Stimulated activated CD8-positive, alpha-beta memory T cell treated with anti-CD3 and anti-CD28 coated beads, Interleukin-12 subunit alpha, Interleukin-12 subunit beta, amount 100 ng/mL, for 24 hours (primary cell): ENCODE measurements at regions not wholly inside any gene's neighbourhood (a gene's known extent, or its start where the extent isn't known, plus 50 kb on each side); places are given as distances from the start of the nearest gene placed in this dataset.
"Not testable (repeated sequence)": the region's sequence is repeated elsewhere in the genome, so short reads cannot be mapped to it uniquely, and the experiment has no call there.

Source experiments
- DNase-seq: peaks from one replicate; pipeline ENCODE4 v3.0.0-alpha.2; 2020; ENCODE audit errors: extremely low read depth

DNA sequence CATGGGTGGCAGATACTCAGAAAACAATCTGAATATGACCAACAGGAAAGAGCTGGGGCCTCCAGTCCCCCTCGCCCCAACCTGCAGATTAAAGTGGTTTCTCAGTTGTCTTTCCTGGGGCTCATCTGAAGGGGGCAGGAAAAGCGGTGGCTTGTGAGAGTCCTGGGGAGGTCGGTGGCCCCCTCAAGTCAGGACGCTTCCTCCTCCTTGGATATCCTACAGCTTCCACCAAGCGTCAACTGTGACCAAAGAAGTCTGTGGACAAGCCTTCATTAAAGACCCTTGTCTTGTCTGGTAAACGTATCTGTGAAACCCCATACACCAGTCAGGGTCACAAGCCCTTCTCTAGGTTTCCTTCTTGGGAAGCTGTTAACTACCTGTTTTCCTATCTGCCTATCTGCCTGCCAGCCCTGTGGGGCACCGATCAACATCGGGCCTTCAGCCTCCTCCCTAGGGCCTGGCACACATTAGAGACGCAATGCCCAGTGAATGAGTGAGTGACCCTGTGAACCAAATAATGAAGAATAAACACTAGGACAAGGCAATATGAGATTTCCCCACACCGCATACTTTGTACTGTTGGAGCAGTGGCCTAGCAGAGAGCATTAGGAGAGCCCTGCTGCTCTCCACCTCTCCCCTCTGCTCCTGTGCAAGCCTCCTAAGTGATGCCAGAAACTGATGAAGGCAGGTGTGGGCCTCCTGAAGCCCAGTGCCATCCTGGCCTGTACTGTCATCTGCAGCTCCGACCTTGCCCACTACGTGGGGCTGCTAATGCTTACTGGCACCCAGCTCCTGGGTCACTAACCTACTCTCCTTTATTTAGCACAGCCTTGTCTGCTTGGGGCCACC, 1317.8 kb downstream of the UQCRFS1 start:
- no peak for DNase-seq

- no peak for DNase-seq
Observed at GRCh38 chr19:27892500-27892899, 1320.5 kb downstream of the UQCRFS1 start.

DNA sequence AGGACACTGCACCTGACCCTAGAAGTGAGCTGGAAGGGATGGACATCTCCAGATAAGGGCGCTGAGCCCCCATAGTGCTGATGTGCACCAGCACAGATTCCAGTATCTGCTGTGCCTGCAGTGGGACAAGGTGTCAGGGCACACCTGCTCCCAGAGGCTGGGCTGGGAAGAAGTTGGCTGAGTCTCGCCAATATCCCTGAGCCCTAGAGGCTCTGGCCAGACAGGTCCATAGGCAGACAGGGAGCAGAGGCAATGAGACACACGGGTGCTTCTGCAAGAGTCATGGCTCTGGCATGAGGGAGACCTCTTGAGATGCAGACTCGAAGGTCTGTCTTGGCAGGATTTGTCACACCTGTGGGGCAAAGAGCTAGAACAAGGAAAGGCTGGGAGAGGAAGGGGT, 1321.5 kb downstream of the UQCRFS1 start:
- no peak for DNase-seq

DNA sequence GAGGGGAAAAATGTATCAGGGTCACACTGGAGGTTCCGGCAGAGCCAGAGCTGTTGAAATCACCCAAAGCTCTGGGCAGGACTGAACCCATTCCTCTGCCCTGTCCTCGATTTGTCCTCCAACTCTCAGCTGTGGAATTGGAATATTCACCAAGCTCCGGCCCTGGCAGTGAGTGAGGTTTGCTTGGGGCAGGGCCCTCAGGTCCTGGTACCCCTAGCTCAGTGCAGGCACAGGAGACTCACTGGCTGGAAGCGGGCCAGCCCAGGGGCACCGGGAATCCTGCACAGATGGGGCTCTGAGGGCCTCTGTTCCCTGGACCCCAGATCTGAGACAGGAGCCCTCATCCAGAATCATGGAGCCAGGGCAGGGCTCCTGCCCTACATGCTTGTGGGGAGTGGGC, 1322.3 kb downstream of the UQCRFS1 start:
- DNase-seq = no peak

DNA sequence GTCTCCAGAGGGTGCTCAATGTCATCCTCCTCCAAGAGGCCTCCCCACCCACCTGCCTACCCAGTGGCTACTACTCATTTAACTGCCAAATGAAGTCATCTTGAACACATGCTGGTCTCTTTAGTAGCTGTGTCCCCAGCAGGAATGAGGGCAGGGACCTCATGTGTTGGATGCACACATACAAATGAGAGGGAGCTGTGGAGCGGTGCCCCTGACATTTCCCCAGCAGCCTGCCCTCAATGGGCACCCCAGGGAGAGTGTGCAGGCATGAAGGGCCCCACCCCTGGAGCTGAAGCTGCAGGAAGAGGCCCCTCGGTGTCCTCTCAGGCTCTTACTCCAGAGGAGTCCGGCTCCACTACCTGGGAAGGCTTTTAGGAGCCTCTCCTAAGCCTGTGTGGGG, 1322.7 kb downstream of the UQCRFS1 start:
- DNase-seq = no peak

- DNase-seq = no peak
Observed at GRCh38 chr19:27889156-27889555, 1323.8 kb downstream of the UQCRFS1 start.

DNA sequence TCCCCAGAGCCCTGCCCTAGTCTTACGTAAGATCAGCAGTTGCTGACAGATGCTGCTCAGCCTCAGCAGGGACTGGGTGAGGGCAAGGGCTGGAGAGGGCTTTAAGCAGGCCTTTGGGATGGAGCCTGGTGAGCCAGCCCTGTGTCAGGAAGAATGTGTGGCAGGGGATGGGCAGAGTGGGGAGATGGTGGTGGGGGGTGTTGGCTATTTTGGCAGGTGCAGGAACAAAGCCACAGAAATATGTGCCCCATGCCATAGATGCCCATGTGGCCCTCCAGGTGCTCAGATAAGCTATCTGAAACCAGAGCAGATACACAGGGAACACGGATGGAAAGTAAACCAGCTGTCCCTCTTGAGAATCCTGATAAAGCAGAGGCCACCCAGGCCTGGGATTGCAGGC, 1325.0 kb downstream of the UQCRFS1 start:
- no peak for DNase-seq

- no peak for DNase-seq
Observed at GRCh38 chr19:27885359-27885758, 1327.6 kb downstream of the UQCRFS1 start.

DNA sequence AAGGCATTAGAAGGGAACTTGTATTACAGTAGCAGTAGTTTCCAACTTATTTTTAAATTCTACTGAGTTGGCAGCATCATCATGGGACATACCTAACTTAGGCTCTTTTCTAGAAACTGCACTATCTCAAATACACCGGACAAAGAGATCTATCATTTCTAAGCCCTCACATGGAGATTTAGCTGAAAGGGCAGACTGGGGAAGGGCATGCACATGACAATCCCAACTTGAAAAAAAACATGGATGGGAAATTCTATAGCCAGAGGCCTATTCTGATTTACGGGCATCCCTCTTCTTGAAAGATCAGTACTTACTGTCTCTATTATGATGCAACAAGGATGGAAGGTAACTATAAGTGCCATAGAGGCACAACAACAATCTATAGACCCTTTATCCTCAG, 1328.6 kb downstream of the UQCRFS1 start:
- DNase-seq = no peak

DNA sequence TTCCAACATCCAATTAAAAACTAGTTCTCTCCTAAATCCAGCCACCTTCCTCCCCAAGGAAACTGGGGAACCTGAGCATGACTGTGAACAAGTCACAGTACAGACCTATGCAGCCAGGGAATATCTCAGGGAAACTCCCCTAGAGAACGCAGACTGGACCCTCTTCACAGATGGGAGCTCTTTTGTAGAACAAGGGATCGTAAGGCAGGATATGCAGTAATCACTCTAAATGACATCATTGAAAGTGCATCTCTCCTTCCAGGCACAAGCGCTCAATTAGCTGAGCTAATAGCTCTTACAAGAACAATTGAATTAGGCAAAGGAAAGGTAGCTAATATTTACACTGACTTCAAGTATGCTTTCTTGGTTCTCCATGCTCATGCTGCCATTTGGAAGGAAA, 1331.7 kb downstream of the UQCRFS1 start:
- no peak for DNase-seq

GRCh38 chr19:27876976-27877512, 1335.9 kb downstream of the UQCRFS1 start:
- no peak for DNase-seq

- no peak for DNase-seq
Observed at GRCh38 chr19:27876489-27876888, 1336.5 kb downstream of the UQCRFS1 start.

DNA sequence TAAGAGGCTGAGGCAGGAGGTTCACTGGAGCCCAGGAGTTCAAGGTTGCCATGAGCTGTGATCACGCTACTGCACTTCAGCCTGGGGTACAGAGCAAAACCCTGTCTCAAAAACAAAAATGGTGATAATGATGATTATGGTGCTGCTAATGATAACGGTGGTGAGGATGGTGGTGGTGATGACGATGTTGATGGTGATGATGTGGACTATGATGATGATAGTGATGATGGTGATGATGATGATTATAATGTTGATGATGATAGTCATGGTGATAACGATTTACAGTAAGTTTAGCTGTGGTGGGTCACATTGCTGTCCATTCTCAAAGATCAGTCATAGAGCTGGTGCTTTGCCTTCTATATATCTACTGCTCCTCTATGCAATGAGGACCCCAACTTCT, 1340.6 kb downstream of the UQCRFS1 start:
- no peak for DNase-seq

GRCh38 chr19:27870293-27870692, 1342.7 kb downstream of the UQCRFS1 start:
- DNase-seq = no peak

DNA sequence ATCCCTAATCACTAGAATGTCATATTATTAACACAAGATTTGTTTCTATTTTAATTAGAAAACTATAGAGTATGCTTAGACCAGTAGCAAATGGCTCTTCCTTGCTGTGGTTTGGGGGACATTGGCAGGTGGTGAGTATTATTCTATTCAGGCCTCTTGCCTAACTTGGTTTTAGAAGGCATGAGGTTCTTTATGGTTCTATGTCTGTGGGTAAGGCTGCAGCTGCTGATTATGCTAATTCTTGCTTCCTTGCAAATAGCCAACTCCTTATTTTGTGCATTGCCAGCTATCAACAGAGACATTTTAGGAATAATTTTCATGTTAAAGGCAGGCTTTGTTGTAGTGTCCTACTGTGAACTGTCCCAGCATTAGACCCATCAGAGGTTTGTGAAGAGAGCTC, 1344.9 kb downstream of the UQCRFS1 start:
- no peak for DNase-seq

- DNase-seq = no peak
Observed at GRCh38 chr19:27865927-27866777, 1346.8 kb downstream of the UQCRFS1 start.

DNA sequence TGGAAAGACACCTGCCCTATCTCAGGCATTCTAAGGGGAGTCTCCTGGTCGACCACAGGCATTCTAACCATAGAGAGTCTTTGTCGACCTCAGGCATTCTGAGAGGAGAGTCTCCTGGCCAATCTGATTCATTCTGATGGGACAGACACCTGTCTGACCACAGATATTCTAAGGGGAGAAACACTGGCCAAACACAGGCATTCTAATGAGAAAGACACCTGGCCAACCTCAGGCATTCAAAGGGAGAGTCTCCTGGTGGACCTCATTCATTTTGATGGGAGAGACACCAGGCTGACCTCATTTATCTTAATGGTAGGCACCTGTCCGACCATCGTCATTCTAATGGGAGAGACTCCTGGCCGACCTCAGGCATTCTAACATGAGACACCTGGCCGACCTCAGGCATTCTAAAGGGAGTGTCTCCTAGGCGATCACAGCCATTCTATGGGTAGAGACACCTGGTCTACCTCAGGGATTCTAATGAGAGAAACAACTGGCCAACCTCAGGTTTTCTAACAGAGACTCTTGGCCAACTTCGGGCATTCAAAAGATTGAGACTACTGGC, 1351.5 kb downstream of the UQCRFS1 start:
- no peak for DNase-seq

DNA sequence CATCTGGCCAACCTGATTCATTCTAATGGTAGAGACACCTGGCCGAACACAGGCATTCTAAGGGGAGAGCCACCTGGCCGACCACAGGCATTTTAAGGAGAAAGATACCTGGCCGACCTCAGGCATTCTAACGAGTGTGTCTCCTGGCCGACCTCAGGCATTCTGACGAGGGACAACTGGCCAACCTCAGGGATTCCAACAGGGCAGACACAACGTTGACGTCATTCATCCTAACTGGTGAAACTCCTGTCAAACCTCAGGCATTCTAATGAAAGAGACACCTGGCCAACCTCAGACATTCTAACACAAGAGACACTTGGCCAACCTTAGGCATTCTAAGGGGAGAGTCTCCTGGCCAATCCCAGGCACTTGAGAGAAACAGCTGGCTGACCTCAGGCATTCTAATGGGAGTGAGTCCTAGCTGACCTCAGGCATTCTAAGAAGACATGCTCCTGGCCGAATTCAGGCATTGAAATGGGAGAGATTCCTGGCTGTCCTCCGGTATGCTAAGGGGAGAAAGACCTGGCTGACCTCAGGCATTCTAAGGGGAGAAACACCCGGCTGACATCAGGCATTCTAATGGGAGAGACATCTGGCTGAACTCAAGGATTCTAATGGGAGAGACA, 1352.5 kb downstream of the UQCRFS1 start:
- DNase-seq = no peak

DNA sequence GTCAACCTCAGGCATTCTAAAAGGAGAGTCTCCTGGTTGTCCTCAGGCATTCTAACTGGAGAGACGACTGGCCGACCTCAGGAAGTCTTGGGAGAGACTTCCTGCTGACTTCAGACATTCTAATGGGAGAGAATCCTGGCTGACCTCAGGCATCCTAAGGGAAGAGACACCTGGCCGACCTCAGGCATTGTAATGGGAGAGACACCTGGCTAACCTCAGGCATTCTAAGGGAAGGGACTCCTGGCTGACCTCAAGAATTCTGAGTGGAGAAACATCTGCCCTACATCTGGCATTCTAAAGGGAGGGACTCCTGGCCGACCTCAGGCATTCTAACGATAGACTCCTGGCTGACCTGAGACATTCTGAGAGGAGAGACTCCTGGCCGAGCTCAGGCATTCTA, 1353.3 kb downstream of the UQCRFS1 start:
- DNase-seq = no peak

GRCh38 chr19:27858981-27859581, 1353.9 kb downstream of the UQCRFS1 start:
- no peak for DNase-seq

DNA sequence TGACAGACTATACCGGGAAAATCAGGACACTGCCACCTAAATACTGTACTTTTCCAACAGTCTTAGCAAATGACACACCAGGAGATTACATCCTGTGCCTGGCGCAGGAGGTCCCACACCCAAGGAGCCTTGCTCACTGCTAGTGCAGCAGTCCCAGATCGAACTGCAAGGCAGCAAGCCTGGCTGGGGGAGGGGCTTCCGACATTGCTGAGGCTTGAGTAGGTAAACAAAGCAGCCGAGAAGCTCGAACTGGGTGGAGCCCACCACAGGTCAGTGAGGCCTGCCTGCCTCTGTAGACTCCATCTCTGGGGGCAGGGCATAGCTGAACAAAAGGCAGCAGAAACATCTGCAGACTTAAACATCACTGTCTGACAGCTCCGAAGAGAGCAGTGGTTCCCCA, 1360.0 kb downstream of the UQCRFS1 start:
- DNase-seq = not testable (repeated sequence)
